Trophoblast cell (in vitro differentiated cells and primary cell): ENCODE measurements at regions not wholly inside any gene's neighbourhood (a gene's known extent, or its start where the extent isn't known, plus 50 kb on each side); places are given as distances from the start of the nearest gene placed in this dataset.

Experiments
- DNase-seq, 2 donors: peaks; one replicate each; pipeline ENCODE4 v3.0.0-alpha.2; 2016
- H2AFZ ChIP-seq: 2 replicates; pipeline ENCODE4 v1.6.1; 2013; ENCODE audit warnings: low read length, moderate library complexity, mild to moderate bottlenecking; ENCODE audit not compliant: insufficient read depth, poor library complexity
- H2AK5ac ChIP-seq: 2 replicates; pipeline ENCODE4 v1.6.1; 2013; ENCODE audit warnings: mild to moderate bottlenecking, low read length
- H2BK120ac ChIP-seq: 2 replicates; pipeline ENCODE4 v1.6.1; 2013; ENCODE audit warnings: low read length, mild to moderate bottlenecking, moderate library complexity; ENCODE audit not compliant: insufficient read depth, poor library complexity
- H2BK12ac ChIP-seq: 2 replicates; pipeline ENCODE4 v1.6.1; 2013; ENCODE audit warnings: mild to moderate bottlenecking, low read length, moderate library complexity
- H2BK5ac ChIP-seq: 2 replicates; pipeline ENCODE4 v1.6.1; 2013; ENCODE audit warnings: low read length, low read depth, moderate library complexity, mild to moderate bottlenecking; ENCODE audit not compliant: poor library complexity
- H3K14ac ChIP-seq: 2 replicates; pipeline ENCODE4 v1.6.1; 2013; ENCODE audit warnings: mild to moderate bottlenecking, low read length
- H3K18ac ChIP-seq: 2 replicates; pipeline ENCODE4 v1.6.1; 2013; ENCODE audit warnings: mild to moderate bottlenecking, low read length
- H3K23ac ChIP-seq: 2 replicates; pipeline ENCODE4 v1.6.1; 2013; ENCODE audit warnings: low read length
- H3K27ac ChIP-seq: 2 replicates; pipeline ENCODE4 v1.5.1; 2013; ENCODE audit warnings: low read depth, mild to moderate bottlenecking, inconsistent platforms, low read length, moderate library complexity
- H3K27me3 ChIP-seq: 2 replicates; pipeline ENCODE4 v1.6.1; 2013; ENCODE audit warnings: inconsistent platforms, mild to moderate bottlenecking, low read length, moderate library complexity; ENCODE audit not compliant: insufficient read depth
- H3K36me3 ChIP-seq, 2 experiments: 1 replicate in 1 of 2; 2 replicates in 1 of 2; pipeline ENCODE4 v1.6.1; 2013; ENCODE audit warnings: low read length in 2 of 2, mild to moderate bottlenecking in 2 of 2, moderate library complexity in 1 of 2; ENCODE audit not compliant: insufficient read depth in 2 of 2, control insufficient read depth in 1 of 2
- H3K4ac ChIP-seq: 2 replicates; pipeline ENCODE4 v1.6.1; 2013; ENCODE audit warnings: low read depth, mild to moderate bottlenecking, low read length, moderate library complexity
- H3K4me1 ChIP-seq, 2 experiments: 1 replicate in 1 of 2; 2 replicates in 1 of 2; pipeline ENCODE4 v1.6.1; 2013; ENCODE audit warnings: low read length in 2 of 2, mild to moderate bottlenecking in 2 of 2, moderate library complexity in 1 of 2; ENCODE audit not compliant: insufficient read depth in 2 of 2, control insufficient read depth in 1 of 2
- H3K4me2 ChIP-seq: 2 replicates; pipeline ENCODE4 v1.6.1; 2013; ENCODE audit warnings: inconsistent platforms, mild to moderate bottlenecking, low read length, moderate library complexity
- H3K4me3 ChIP-seq: 2 replicates; pipeline ENCODE4 v1.5.1; 2013; ENCODE audit warnings: mild to moderate bottlenecking, low read depth, low read length, inconsistent platforms
- H3K79me1 ChIP-seq: one replicate; pipeline ENCODE4 v1.6.1; 2013; ENCODE audit warnings: low read length
- H3K79me2 ChIP-seq: 2 replicates; pipeline ENCODE4 v1.6.1; 2013; ENCODE audit warnings: low read length, mild to moderate bottlenecking; ENCODE audit not compliant: control insufficient read depth, insufficient read depth, poor library complexity
- H3K9ac ChIP-seq: 2 replicates; pipeline ENCODE4 v1.6.1; 2013; ENCODE audit warnings: mild to moderate bottlenecking, low read length
- H3K9me3 ChIP-seq: 2 replicates; pipeline ENCODE4 v1.6.1; 2013; ENCODE audit warnings: low read depth, mild to moderate bottlenecking, control low read depth, inconsistent platforms, low read length; ENCODE audit not compliant: insufficient read depth
- H4K12ac ChIP-seq: 2 replicates; pipeline ENCODE4 v1.6.1; 2013; ENCODE audit warnings: low read depth, mild to moderate bottlenecking, low read length, moderate library complexity
- H4K8ac ChIP-seq: 2 replicates; pipeline ENCODE4 v1.6.1; 2013; ENCODE audit warnings: low read depth, mild to moderate bottlenecking, low read length, moderate library complexity
- H4K91ac ChIP-seq: one replicate; pipeline ENCODE4 v1.6.1; 2013; ENCODE audit warnings: low read depth, mild to moderate bottlenecking, low read length, moderate library complexity
- WGBS: extraction: QIAGEN DNeasy Blood & Tissue Kit; methylation state at CpG from one replicate; pipeline ENCODE4 v1.1.7; 2013; ENCODE audit warnings: missing lambda C conversion rate; ENCODE audit not compliant: insufficient read length, insufficient coverage; ENCODE audit errors: extremely low coverage; 5-methylcytosine and 5-hydroxymethylcytosine counted together

GRCh38 chr2:220096406-220096805 is 469.0 kb downstream of the SLC4A3 start:
- Histone ChIP-seq H2BK120ac (peak overlapping the region; percentile 90), H3K4me3 (no peak overlapping the region), H3K27me3 (no peaks in the 10 kb centered on the region), H2BK5ac (peak overlapping the region; percentile 84), H3K9me3 (peaks cover 2% of the 10 kb centered on the region), H3K18ac (no peak overlapping the region), H4K91ac (peak overlapping the region; percentile 94), H3K14ac (no peak overlapping the region), H3K9ac (no peak overlapping the region), H3K79me2 (no peaks in the 10 kb centered on the region), H2BK12ac (no peak overlapping the region), H3K4ac (no peak overlapping the region), H3K4me1 (peaks cover 13 to 21% of the 10 kb centered on the region in 2 experiments), H2AK5ac (no peak overlapping the region), H3K79me1 (peaks cover 38% of the 10 kb centered on the region), H4K8ac (no peak overlapping the region), H3K27ac (peak overlapping the region; percentile 92), H4K12ac (no peak overlapping the region), H3K4me2 (no peak overlapping the region), H3K36me3 (no peaks in the 10 kb centered on the region), H3K23ac (no peak overlapping the region), H2AFZ (no peak overlapping the region)
- peak; percentile 30 to 68 for DNase-seq
- no CpG with 5 or more reads among the region's 2 CpGs for WGBS

GRCh38 chr2:220101980-220102379 is 474.6 kb downstream of the SLC4A3 start:
- Histone ChIP-seq H3K79me2 (no peaks in the 10 kb centered on the region), H3K9ac (no peak overlapping the region), H3K9me3 (peaks cover 2% of the 10 kb centered on the region), H3K79me1 (peaks cover 20% of the 10 kb centered on the region), H2AFZ (peak overlapping the region; percentile 17), H2BK12ac (peak overlapping the region; percentile 36), H3K4me3 (no peak overlapping the region), H3K14ac (peak overlapping the region; percentile 11), H3K27ac (no peak overlapping the region), H3K4ac (no peak overlapping the region), H2BK5ac (no peak overlapping the region), H3K4me2 (no peak overlapping the region), H3K27me3 (no peaks in the 10 kb centered on the region), H3K18ac (no peak overlapping the region), H4K91ac (no peak overlapping the region), H4K8ac (peak overlapping the region; percentile 66), H2AK5ac (no peak overlapping the region), H3K23ac (no peak overlapping the region), H2BK120ac (peak overlapping the region; percentile 58), H3K36me3 (no peaks in the 10 kb centered on the region), H3K4me1 (peaks cover 5 to 6% of the 10 kb centered on the region in 2 experiments), H4K12ac (no peak overlapping the region)
- no peak for DNase-seq
- WGBS = no CpG with 5 or more reads among the region's 6 CpGs

- Histone ChIP-seq H3K23ac (no peak overlapping the region), H3K14ac (peak overlapping the region; percentile 64), H2AFZ (peak overlapping the region; percentile 70), H3K27me3 (no peaks in the 10 kb centered on the region), H2AK5ac (peak overlapping the region; percentile 80), H2BK12ac (peak overlapping the region; percentile 99), H4K8ac (no peak overlapping the region), H3K79me2 (no peaks in the 10 kb centered on the region), H3K9me3 (peaks cover 2% of the 10 kb centered on the region), H3K9ac (no peak overlapping the region), H2BK120ac (peak overlapping the region; percentile 87), H3K27ac (no peak overlapping the region), H4K91ac (no peak overlapping the region), H3K18ac (no peak overlapping the region), H3K79me1 (peaks cover 9% of the 10 kb centered on the region), H3K4me2 (no peak overlapping the region), H2BK5ac (no peak overlapping the region), H3K4me1 (peaks cover 2 to 5% of the 10 kb centered on the region in 2 experiments), H3K4ac (no peak overlapping the region), H3K36me3 (no peaks in the 10 kb centered on the region), H3K4me3 (no peak overlapping the region), H4K12ac (no peak overlapping the region)
- WGBS = no CpG with 5 or more reads among the region's 2 CpGs
- no peak for DNase-seq
Observed at GRCh38 chr2:220103596-220103995, 476.2 kb downstream of the SLC4A3 start.

- no peak overlapping the region for H4K12ac ChIP-seq
- H3K36me3 ChIP-seq = no peaks in the 10 kb centered on the region
- H3K27ac ChIP-seq = no peak overlapping the region
- H3K14ac ChIP-seq = peak overlapping the region; percentile 51
- H3K79me1 ChIP-seq = peaks cover 9% of the 10 kb centered on the region
- H3K4me2 ChIP-seq = no peak overlapping the region
- peak in 1 of 2 donors; percentile 12 for DNase-seq
- H3K23ac ChIP-seq = no peak overlapping the region
- H2AK5ac ChIP-seq = no peak overlapping the region
- H2BK120ac ChIP-seq = peak overlapping the region; percentile 36
- no peaks in the 10 kb centered on the region for H3K9me3 ChIP-seq
- H3K4ac ChIP-seq = no peak overlapping the region
- no peak overlapping the region for H3K18ac ChIP-seq
- whole genome bisulfite sequencing = no CpG with 5 or more reads among the region's 7 CpGs
- peak overlapping the region; percentile 8 for H2BK12ac ChIP-seq
- no peak overlapping the region for H3K9ac ChIP-seq
- H4K8ac ChIP-seq = no peak overlapping the region
- no peak overlapping the region for H2BK5ac ChIP-seq
- peaks cover 2 to 5% of the 10 kb centered on the region in 2 experiments for H3K4me1 ChIP-seq
- H3K79me2 ChIP-seq = no peaks in the 10 kb centered on the region
- no peak overlapping the region for H2AFZ ChIP-seq
- no peak overlapping the region for H4K91ac ChIP-seq
- H3K4me3 ChIP-seq = no peak overlapping the region
- no peaks in the 10 kb centered on the region for H3K27me3 ChIP-seq
Observed at GRCh38 chr2:220104871-220105351, 477.5 kb downstream of the SLC4A3 start.
